GM21447 (cell line): ENCODE measurements at regions not wholly inside any gene's neighbourhood (a gene's known extent, or its start where the extent isn't known, plus 50 kb on each side); places are given as distances from the start of the nearest gene placed in this dataset.
A peak's percentile ranks its signal among the peaks of the same experiment; 100 is the strongest.

Experiments
- ATAC-seq: cut with Tn5 transposase; IDR thresholded peaks from one replicate; pipeline ENCODE4 v1.9.1; 2021; ENCODE audit not compliant: unreplicated experiment

DNA sequence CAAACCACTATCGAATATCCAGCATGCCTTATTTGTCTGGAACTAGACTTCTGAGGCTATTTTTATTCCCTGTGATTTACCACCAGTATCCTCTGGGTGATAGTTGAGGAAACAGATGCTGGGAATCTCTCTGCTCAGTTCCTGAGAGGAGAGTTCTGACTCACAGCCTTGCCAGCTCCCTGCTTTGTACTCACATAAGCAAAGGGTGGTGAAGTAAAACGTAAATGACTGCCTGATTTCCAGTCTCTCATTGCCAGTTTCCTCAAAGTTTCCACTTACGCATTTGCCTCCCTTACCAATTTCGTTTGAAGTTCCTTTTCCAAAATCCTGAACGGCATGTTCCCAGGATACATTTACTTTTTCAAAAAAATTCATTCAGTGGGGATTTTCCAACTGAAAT lies 69.2 kb upstream of the HNRNPA3 start:
- ATAC-seq, result no peak

GRCh38 chr2:177147093-177147694 lies 65.4 kb upstream of the HNRNPA3 start:
- ATAC-seq, result peak; percentile 39

DNA sequence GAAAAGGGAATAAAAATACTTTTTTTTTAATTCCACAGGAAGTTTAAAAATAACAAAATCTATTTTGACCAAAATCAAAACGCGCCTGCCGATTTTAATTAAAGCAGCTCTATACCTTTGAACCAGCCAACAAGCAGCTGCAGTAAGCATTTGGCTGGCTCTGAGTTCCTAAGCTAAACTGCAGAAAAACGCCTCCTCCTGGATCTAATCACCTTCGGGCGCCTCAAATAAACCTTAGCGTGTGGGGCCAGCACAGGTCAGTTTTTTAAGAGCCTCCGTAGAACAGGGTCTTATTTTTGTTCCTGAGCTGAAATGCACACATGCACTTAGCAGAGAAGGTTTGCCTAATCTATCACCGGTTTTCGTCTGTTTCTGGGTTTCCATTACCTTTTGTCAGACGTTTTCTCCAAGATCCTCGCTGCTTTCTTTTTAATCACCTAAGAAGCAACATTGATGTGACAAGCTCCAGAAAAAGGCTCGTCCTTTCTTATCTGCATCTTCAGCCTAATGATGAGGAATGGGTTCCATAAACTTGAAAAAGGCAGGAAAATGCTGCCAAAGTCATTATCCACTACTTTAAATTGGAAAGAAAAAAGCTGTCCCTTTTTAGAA lies 64.7 kb upstream of the HNRNPA3 start:
- no peak for ATAC-seq

GRCh38 chr2:177148477-177149154 lies 64.0 kb upstream of the HNRNPA3 start:
- ATAC-seq, result peak; percentile 84

- no peak for ATAC-seq
Observed at GRCh38 chr2:177149155-177149503, 63.5 kb upstream of the HNRNPA3 start.

- ATAC-seq, result no peak
Observed at GRCh38 chr2:177153805-177154204, 58.8 kb upstream of the HNRNPA3 start.

DNA sequence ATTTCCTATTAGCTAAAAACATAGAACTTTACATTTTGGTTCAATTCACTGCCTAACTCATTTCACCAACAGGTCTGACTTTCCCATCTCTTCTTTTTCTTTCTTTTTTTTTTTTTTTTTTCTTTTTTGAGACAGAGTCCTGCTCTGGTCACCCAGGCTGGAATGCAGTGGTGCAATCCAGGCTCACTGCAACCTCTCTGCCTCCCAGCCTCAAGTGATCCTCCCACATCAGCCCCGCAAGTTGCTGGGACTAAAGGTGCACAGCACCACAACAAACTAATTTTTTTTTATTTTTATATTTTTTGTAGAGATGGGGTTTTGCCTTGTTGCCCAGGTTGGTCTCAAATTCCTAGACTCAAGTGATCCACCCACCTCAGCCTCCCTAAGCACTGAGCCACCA lies 57.8 kb upstream of the HNRNPA3 start:
- ATAC-seq, result no peak

DNA sequence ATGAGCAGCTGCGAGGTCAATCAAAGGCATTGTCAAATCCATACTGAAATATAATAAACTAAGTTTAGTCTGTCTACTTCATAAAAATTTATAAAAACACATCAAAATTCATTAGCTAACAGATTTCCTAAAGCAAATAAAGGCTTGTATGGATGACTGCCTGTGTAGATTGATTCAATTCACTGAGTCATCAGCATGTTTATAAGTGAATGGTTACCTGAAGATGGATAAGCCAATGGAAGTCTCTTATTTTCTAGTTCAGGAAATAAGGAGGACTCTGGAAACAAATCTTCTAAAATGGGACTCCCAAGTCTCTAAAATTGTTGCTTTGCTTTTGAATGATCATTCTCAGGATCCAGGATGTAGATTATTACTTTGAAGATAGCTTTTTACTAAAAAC lies 57.0 kb upstream of the HNRNPA3 start:
- ATAC-seq, result no peak

DNA sequence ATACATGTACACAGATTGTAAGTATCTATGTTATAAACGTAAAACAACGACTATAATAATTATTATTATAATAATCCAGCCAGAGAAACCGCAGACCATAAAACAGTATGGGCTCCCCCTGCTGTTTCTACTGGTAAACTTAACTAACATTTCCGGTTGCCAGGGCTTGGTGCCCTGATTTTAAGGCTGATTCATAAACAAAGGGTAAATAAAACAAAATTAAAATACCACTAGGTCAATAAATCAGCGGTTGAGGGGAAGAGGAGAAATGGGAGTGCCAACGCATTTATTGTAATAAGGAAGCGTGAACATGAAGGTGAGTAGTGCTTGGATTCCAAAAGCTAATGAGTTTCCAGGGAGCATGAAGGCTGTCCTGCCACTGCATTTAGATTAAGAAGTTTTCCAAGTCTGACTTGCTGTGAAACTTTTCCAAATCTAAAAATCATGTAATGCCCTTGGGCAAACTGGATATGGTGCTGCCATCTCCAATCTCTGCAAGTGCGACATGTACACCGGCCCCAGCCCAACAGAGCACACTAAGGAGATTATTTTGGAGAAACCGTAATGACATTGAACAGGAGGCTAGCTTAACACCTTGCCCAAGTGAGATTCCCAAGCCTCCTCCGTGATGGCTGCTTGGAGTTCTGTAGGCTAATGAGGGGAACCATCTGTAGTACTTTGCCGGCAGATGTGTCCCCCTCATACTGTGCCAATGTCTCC lies 50.7 kb upstream of the HNRNPA3 start:
- no peak for ATAC-seq
